22Rv1 (cell line): ENCODE measurements at regions not wholly inside any gene's neighbourhood (a gene's known extent, or its start where the extent isn't known, plus 50 kb on each side); places are given as distances from the start of the nearest gene placed in this dataset.

Experiments used
- H3K27ac ChIP-seq: fragments of 450-650 bp; 2 replicates; pipeline ENCODE4 v1.5.1; 2017
- ZFX ChIP-seq: fragments of 450-650 bp; IDR thresholded peaks from 2 replicates; pipeline ENCODE4 v1.6.1; 2017; ENCODE audit warnings: antibody characterized with exemption, borderline replicate concordance
- TF ChIP-seq, protein P1 (sequence below): fragments of 450-650 bp; IDR thresholded peaks from 2 replicates; pipeline ENCODE4 v1.5.1; 2017; ENCODE audit warnings: mild to moderate bottlenecking

- H3K27ac ChIP-seq = no peak overlapping the region
- TF ChIP-seq, protein P1, sequence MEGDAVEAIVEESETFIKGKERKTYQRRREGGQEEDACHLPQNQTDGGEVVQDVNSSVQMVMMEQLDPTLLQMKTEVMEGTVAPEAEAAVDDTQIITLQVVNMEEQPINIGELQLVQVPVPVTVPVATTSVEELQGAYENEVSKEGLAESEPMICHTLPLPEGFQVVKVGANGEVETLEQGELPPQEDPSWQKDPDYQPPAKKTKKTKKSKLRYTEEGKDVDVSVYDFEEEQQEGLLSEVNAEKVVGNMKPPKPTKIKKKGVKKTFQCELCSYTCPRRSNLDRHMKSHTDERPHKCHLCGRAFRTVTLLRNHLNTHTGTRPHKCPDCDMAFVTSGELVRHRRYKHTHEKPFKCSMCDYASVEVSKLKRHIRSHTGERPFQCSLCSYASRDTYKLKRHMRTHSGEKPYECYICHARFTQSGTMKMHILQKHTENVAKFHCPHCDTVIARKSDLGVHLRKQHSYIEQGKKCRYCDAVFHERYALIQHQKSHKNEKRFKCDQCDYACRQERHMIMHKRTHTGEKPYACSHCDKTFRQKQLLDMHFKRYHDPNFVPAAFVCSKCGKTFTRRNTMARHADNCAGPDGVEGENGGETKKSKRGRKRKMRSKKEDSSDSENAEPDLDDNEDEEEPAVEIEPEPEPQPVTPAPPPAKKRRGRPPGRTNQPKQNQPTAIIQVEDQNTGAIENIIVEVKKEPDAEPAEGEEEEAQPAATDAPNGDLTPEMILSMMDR = no peak
- no peak for TF ChIP-seq ZFX
These were observed 49.8 kb upstream of the ANO6 start for GRCh38 chr12:45166056-45166455.
